Activated naive CD4-positive, alpha-beta T cell treated with anti-CD3 and anti-CD28 coated beads, Interleukin-2, amount 50 U/mL, for 24 hours (primary cell): ENCODE measurements at regions not wholly inside any gene's neighbourhood (a gene's known extent, or its start where the extent isn't known, plus 50 kb on each side); places are given as distances from the start of the nearest gene placed in this dataset.

Experiments
- H3K27ac Mint-ChIP-seq: one replicate; pipeline ENCODE4 v1.8.0; 2021; ENCODE audit warnings: mild to moderate bottlenecking, mixed read lengths
- H3K27me3 Mint-ChIP-seq: one replicate; pipeline ENCODE4 v1.8.0; 2021; ENCODE audit warnings: mixed read lengths
- H3K36me3 Mint-ChIP-seq: one replicate; pipeline ENCODE4 v1.8.0; 2021; ENCODE audit warnings: mixed read lengths
- H3K4me1 Mint-ChIP-seq: one replicate; pipeline ENCODE4 v1.8.0; 2021; ENCODE audit warnings: mixed read lengths
- H3K4me3 Mint-ChIP-seq: one replicate; pipeline ENCODE4 v1.8.0; 2021; ENCODE audit warnings: mild to moderate bottlenecking, mixed read lengths
- H3K9me3 Mint-ChIP-seq: one replicate; pipeline ENCODE4 v1.8.0; 2021; ENCODE audit warnings: mixed read lengths

DNA sequence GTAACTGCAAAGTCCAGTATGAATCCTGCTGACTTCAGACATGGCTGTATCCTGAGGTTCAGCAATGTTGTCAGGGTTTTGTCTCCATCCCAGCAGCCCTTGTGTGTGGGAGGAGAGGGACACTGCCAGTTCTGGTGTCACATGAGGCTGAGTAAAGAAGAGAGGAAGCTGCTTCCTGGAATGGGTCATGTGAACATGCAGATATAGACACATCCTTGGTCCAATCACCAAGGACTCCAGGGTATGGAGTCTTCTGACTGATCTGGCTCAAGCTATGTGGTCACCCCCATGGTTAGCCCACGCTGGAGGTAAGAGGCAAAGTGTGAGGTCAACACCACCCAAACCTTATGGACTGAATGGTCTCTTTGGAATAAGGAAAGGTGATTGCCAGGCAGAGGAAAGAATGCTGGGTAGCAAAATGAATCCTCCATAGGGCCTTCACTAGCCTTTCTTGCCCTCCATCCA is 134.4 kb upstream of the SLC1A4 start:
- H3K27ac Mint-ChIP-seq, result no peak overlapping the region

DNA sequence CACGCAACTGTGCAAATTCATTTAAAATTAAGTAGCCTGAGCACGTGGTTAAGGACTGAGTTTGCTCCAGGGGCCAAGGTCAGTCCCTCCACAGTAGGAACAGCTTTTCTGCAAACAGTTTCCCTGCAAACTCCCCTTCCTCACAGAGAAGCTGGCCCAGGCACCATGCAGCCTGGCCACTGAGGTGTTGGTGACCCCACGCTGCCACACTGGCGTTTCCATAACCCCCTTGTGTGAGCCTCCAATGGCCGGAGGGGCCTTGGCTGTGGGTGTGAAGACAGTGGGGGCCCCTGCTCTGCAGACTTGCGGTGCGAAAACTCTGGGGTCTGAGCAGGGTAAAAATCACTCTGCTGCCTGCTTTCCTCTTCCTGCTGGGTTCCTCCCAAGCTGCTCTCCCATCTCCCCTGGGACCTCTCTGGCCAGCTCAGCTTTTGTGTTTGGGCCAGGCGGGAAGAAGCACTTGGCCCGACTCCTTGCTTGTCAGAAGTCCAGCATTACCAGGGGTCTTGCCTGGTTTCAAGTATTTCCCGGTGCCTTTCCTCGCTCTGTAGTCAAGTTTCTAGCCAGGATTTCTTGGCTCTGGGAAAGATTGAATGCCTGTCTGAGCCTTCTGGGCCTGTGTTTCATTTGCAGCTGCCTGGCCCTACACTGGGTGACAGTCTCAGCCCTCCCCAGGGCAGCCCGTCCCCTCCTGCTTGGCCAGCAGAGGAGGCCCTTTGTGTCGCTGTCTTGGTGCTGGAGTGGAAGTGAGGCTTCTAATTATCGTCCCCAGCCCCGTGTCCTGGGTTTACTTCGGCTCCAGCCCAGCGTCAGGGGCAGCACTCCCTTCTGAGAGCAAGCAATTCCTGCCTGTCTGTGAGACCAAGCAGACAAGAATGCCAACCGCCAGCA is 131.4 kb upstream of the SLC1A4 start:
- peaks cover 7% of the 10 kb centered on the region for H3K4me1 Mint-ChIP-seq
- H3K27ac Mint-ChIP-seq, result no peak overlapping the region
- H3K27me3 Mint-ChIP-seq, result peaks cover 7% of the 10 kb centered on the region
- H3K9me3 Mint-ChIP-seq, result no peaks in the 10 kb centered on the region
- no peaks in the 10 kb centered on the region for H3K36me3 Mint-ChIP-seq
- no peak overlapping the region for H3K4me3 Mint-ChIP-seq

More for the DNA sequence above, 134.4 kb upstream of the SLC1A4 start:
- H3K9me3 Mint-ChIP-seq, result no peaks in the 10 kb centered on the region
- no peaks in the 10 kb centered on the region for H3K36me3 Mint-ChIP-seq
- peaks cover 7% of the 10 kb centered on the region for H3K4me1 Mint-ChIP-seq
- H3K4me3 Mint-ChIP-seq, result no peak overlapping the region
- H3K27me3 Mint-ChIP-seq, result peaks cover 7% of the 10 kb centered on the region

DNA sequence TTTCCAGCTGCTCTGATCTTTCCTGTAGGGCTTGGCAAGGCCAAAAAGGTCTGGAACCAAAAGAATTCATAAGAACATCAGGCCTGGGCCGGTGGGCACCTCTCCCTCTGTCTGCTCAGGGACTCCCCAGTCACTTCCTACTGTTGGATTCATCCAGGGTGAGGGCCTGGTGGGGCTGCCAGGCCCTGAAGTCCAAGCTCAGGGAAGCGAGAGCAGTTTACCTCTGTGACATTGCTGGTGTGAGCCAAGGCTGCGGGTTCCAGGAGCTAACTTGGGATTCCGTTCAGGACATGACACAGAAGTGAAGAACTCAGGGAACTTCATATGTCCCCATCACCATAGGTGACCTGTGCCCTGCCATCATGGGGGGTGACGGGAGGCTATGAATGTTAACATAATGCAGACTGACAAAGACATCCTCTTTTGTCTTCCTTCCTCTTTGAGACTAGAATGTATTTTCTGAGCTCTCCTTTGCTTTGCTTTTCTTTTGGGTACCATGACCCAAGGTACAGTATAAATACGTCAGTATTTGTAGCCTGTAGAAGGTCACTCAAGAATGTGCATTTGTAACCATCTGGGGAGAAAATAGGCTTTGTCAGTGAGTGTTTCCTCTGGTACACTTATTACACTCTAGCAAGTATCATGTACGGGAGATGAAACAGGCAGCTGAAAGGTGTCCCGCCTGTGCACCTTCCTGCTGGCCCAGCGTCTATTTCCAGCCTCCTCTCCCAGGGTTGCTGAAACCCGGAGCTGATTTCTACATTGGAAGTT is 130.5 kb upstream of the SLC1A4 start:
- H3K9me3 Mint-ChIP-seq, result no peaks in the 10 kb centered on the region
- peak overlapping the region; percentile 37 for H3K4me3 Mint-ChIP-seq
- peaks cover 7% of the 10 kb centered on the region for H3K27me3 Mint-ChIP-seq
- H3K27ac Mint-ChIP-seq, result no peak overlapping the region
- no peaks in the 10 kb centered on the region for H3K36me3 Mint-ChIP-seq
- peaks cover 7% of the 10 kb centered on the region for H3K4me1 Mint-ChIP-seq

DNA sequence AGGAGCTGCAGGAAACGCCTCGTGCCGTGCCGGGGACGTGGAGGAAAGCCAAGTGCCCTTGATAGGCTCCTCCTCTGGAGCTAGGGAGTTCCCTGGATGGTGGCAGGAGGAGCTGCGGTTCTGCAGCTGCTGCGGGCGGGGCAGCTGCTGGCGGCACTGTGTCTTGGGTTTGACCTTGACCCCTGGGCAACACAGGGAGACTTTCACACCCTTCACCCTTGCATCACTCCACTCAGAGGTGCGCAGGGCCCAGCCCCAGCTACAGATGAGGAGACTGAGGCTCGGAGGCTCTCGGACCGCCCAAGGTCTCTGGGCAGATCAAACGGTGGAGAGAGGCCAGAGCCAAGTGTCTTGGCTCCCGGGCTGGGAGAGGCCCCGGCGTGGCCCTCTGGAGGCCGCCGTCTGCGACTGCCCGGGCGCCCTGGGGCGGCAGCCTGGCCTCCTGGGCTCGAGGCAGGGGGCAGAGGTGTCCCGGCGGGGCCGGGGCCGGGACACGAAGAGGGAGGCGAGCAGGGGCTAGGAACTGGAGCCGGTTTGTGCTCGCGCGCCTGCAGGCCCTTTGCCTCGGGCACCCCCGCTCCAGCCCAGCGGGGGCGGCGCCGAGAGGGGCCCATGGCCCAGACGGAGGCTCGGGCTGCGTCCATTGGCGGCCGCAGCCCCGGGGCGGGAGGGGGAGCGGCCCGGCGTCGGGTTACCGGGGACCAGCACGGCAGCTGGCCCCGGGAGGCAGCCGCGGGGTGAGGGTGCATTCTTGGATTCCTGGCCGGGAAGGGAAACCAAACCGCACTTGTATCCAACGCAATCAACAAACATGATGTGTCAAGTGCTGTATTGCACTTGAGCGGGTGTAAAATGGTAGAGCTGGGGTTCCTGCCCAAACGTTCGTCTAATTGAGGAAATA is 129.6 kb upstream of the SLC1A4 start:
- Mint-ChIP-seq H3K4me3 (peak overlapping the region; percentile 37), H3K9me3 (no peaks in the 10 kb centered on the region), H3K4me1 (peaks cover 7% of the 10 kb centered on the region), H3K36me3 (no peaks in the 10 kb centered on the region), H3K27me3 (peaks cover 7% of the 10 kb centered on the region), H3K27ac (no peak overlapping the region)

GRCh38 chr2:64860276-64860885 is 128.8 kb upstream of the SLC1A4 start:
- Mint-ChIP-seq H3K9me3 (no peaks in the 10 kb centered on the region), H3K27me3 (peaks cover 7% of the 10 kb centered on the region), H3K4me3 (no peak overlapping the region)

DNA sequence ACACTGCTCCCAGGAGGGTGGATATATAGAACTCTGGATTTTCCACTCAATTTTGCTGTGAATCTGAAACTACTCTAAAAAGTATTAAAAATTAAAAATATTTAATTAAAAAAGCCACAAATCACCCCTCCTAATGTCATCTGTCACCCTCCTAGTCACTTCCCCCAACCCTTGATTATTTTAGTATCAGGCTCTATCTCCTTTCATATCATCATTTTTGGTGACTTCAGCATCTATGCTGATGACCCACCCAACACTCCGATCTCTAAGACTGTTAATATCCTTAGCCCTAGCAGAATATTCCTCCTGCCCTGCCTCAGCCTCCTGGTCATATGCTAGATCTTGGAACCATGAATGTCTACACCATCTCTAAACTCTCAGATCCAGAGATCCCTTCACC is 128.3 kb upstream of the SLC1A4 start:
- no peak overlapping the region for H3K27ac Mint-ChIP-seq
- H3K27me3 Mint-ChIP-seq, result peaks cover 7% of the 10 kb centered on the region
- H3K36me3 Mint-ChIP-seq, result no peaks in the 10 kb centered on the region
- peaks cover 7% of the 10 kb centered on the region for H3K4me1 Mint-ChIP-seq
- no peak overlapping the region for H3K4me3 Mint-ChIP-seq
- H3K9me3 Mint-ChIP-seq, result no peaks in the 10 kb centered on the region

More at GRCh38 chr2:64860276-64860885, 128.8 kb upstream of the SLC1A4 start:
- peaks cover 7% of the 10 kb centered on the region for H3K4me1 Mint-ChIP-seq
- no peak overlapping the region for H3K27ac Mint-ChIP-seq
- H3K36me3 Mint-ChIP-seq, result no peaks in the 10 kb centered on the region

GRCh38 chr2:64861452-64862397 is 127.5 kb upstream of the SLC1A4 start:
- no peaks in the 10 kb centered on the region for H3K36me3 Mint-ChIP-seq
- peaks cover 9% of the 10 kb centered on the region for H3K27me3 Mint-ChIP-seq
- H3K4me1 Mint-ChIP-seq, result peaks cover 7% of the 10 kb centered on the region
- H3K9me3 Mint-ChIP-seq, result no peaks in the 10 kb centered on the region
- H3K27ac Mint-ChIP-seq, result no peak overlapping the region
- no peak overlapping the region for H3K4me3 Mint-ChIP-seq

- H3K9me3 Mint-ChIP-seq, result no peaks in the 10 kb centered on the region
- H3K27ac Mint-ChIP-seq, result no peak overlapping the region
- H3K4me3 Mint-ChIP-seq, result no peak overlapping the region
- H3K27me3 Mint-ChIP-seq, result peaks cover 8% of the 10 kb centered on the region
- H3K36me3 Mint-ChIP-seq, result no peaks in the 10 kb centered on the region
- H3K4me1 Mint-ChIP-seq, result peaks cover 7% of the 10 kb centered on the region
These were observed 126.6 kb upstream of the SLC1A4 start for GRCh38 chr2:64862623-64863022.

GRCh38 chr2:64863097-64863820 is 125.9 kb upstream of the SLC1A4 start:
- Mint-ChIP-seq H3K27ac (no peak overlapping the region), H3K27me3 (peaks cover 8% of the 10 kb centered on the region), H3K4me1 (peaks cover 7% of the 10 kb centered on the region), H3K36me3 (no peaks in the 10 kb centered on the region), H3K4me3 (no peak overlapping the region), H3K9me3 (no peaks in the 10 kb centered on the region)

- Mint-ChIP-seq H3K27ac (no peak overlapping the region), H3K4me3 (peak overlapping the region; percentile 80), H3K9me3 (no peaks in the 10 kb centered on the region), H3K27me3 (peaks cover 3% of the 10 kb centered on the region), H3K36me3 (no peaks in the 10 kb centered on the region), H3K4me1 (no peaks in the 10 kb centered on the region)
These were observed 123.9 kb upstream of the SLC1A4 start for GRCh38 chr2:64865073-64865830.

GRCh38 chr2:64865831-64866345 is 123.3 kb upstream of the SLC1A4 start:
- Mint-ChIP-seq H3K27ac (no peak overlapping the region), H3K4me3 (peak overlapping the region; percentile 44), H3K36me3 (no peaks in the 10 kb centered on the region), H3K9me3 (no peaks in the 10 kb centered on the region), H3K27me3 (peaks cover 3% of the 10 kb centered on the region), H3K4me1 (no peaks in the 10 kb centered on the region)

- Mint-ChIP-seq H3K27me3 (peaks cover 3% of the 10 kb centered on the region), H3K4me1 (no peaks in the 10 kb centered on the region), H3K9me3 (no peaks in the 10 kb centered on the region), H3K36me3 (no peaks in the 10 kb centered on the region), H3K27ac (peak overlapping the region; percentile 84), H3K4me3 (peak overlapping the region; percentile 54)
These were observed 122.4 kb upstream of the SLC1A4 start for GRCh38 chr2:64866797-64867196.
